ENCODE measurements at regions not wholly inside any gene's neighbourhood (a gene's known extent, or its start where the extent isn't known, plus 50 kb on each side); places are given as distances from the start of the nearest gene placed in this dataset.

DNA sequence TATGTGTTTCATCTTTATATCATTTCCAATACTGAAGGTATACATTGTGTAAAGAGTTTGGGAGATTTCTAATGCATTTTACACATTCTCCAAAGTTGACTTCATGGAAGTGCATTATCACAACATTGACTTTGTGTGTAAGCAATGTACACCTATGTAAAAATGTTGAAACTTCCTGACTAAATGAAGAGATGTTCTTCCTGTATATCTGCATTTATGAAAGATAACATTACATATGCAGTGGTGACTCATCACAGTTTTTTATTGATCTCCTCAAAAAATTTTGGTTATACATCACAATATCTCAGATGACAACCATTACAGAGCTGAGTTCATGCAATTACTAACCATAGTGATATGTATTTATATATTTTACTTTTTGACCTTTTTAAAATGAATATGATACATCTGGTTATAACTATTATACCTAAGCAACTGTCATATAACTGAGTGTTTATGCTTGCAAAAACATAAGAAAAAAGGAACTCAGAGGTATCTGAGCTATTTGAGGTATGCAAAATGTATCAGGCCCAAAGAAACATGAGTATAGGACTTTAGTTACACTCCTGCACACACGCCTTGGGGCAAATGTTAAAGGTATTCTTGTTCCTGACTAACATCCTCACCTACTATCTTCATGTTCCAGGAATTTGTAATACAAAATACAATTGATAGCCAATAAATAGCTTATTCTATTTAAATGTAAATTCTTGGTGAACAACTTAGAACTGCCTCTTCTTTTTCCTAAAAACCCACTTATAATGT, 88.2 kb upstream of the OLFM3 start:
- TF ChIP-seq ZFP30 (CRISPR knock-in tag; IDR thresholded peaks at IDR 0.05) (no peak), SNAI2 (CRISPR knock-in tag; IDR thresholded peaks at IDR 0.05) (no peak), BACH2 (CRISPR knock-in tag; IDR thresholded peaks at IDR 0.05; ENCODE audit: borderline replicate concordance) (no peak), ARNTL (CRISPR knock-in tag; IDR thresholded peaks at IDR 0.05; ENCODE audit: borderline replicate concordance, low read depth) (no peak), ISL1 (CRISPR knock-in tag; IDR thresholded peaks at IDR 0.05) (no peak)
- TF ChIP-seq, protein P1, sequence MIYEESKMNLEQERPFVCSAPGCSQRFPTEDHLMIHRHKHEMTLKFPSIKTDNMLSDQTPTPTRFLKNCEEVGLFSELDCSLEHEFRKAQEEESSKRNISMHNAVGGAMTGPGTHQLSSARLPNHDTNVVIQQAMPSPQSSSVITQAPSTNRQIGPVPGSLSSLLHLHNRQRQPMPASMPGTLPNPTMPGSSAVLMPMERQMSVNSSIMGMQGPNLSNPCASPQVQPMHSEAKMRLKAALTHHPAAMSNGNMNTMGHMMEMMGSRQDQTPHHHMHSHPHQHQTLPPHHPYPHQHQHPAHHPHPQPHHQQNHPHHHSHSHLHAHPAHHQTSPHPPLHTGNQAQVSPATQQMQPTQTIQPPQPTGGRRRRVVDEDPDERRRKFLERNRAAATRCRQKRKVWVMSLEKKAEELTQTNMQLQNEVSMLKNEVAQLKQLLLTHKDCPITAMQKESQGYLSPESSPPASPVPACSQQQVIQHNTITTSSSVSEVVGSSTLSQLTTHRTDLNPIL (CRISPR knock-in tag; IDR thresholded peaks at IDR 0.05; ENCODE audit: low read depth), result no peak
- TF ChIP-seq, protein P2, sequence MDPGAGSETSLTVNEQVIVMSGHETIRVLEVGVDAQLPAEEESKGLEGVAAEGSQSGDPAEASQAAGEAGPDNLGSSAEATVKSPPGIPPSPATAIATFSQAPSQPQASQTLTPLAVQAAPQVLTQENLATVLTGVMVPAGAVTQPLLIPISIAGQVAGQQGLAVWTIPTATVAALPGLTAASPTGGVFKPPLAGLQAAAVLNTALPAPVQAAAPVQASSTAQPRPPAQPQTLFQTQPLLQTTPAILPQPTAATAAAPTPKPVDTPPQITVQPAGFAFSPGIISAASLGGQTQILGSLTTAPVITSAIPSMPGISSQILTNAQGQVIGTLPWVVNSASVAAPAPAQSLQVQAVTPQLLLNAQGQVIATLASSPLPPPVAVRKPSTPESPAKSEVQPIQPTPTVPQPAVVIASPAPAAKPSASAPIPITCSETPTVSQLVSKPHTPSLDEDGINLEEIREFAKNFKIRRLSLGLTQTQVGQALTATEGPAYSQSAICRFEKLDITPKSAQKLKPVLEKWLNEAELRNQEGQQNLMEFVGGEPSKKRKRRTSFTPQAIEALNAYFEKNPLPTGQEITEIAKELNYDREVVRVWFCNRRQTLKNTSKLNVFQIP (CRISPR knock-in tag; IDR thresholded peaks at IDR 0.05; ENCODE audit: borderline replicate concordance, low read depth), result no peak
- TF ChIP-seq, protein P3, sequence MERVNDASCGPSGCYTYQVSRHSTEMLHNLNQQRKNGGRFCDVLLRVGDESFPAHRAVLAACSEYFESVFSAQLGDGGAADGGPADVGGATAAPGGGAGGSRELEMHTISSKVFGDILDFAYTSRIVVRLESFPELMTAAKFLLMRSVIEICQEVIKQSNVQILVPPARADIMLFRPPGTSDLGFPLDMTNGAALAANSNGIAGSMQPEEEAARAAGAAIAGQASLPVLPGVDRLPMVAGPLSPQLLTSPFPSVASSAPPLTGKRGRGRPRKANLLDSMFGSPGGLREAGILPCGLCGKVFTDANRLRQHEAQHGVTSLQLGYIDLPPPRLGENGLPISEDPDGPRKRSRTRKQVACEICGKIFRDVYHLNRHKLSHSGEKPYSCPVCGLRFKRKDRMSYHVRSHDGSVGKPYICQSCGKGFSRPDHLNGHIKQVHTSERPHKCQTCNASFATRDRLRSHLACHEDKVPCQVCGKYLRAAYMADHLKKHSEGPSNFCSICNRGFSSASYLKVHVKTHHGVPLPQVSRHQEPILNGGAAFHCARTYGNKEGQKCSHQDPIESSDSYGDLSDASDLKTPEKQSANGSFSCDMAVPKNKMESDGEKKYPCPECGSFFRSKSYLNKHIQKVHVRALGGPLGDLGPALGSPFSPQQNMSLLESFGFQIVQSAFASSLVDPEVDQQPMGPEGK (CRISPR knock-in tag; IDR thresholded peaks at IDR 0.05; ENCODE audit: borderline replicate concordance), result no peak
